ENCODE measurements at regions not wholly inside any gene's neighbourhood (a gene's known extent, or its start where the extent isn't known, plus 50 kb on each side); places are given as distances from the start of the nearest gene placed in this dataset.

- TF ChIP-seq, protein P1, sequence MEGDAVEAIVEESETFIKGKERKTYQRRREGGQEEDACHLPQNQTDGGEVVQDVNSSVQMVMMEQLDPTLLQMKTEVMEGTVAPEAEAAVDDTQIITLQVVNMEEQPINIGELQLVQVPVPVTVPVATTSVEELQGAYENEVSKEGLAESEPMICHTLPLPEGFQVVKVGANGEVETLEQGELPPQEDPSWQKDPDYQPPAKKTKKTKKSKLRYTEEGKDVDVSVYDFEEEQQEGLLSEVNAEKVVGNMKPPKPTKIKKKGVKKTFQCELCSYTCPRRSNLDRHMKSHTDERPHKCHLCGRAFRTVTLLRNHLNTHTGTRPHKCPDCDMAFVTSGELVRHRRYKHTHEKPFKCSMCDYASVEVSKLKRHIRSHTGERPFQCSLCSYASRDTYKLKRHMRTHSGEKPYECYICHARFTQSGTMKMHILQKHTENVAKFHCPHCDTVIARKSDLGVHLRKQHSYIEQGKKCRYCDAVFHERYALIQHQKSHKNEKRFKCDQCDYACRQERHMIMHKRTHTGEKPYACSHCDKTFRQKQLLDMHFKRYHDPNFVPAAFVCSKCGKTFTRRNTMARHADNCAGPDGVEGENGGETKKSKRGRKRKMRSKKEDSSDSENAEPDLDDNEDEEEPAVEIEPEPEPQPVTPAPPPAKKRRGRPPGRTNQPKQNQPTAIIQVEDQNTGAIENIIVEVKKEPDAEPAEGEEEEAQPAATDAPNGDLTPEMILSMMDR (IDR thresholded peaks at IDR 0.05) = no peak
- no peak for TF ChIP-seq POLR2AphosphoS5 (IDR thresholded peaks at IDR 0.05)
Measured at GRCh38 chr14:97415907-97416306, 618.7 kb downstream of the VRK1 start.

Data from prostate gland (tissue), 2 donors.